GM19467 (cell line): ENCODE measurements at regions not wholly inside any gene's neighbourhood (a gene's known extent, or its start where the extent isn't known, plus 50 kb on each side); places are given as distances from the start of the nearest gene placed in this dataset.
"Not testable (repeated sequence)": the region's sequence is repeated elsewhere in the genome, so short reads cannot be mapped to it uniquely, and the experiment has no call there.

Experiments
- ATAC-seq: cut with Tn5 transposase; IDR thresholded peaks from one replicate; pipeline ENCODE4 v1.9.1; 2021; ENCODE audit warnings: mild to moderate bottlenecking, moderate library complexity; ENCODE audit not compliant: unreplicated experiment

DNA sequence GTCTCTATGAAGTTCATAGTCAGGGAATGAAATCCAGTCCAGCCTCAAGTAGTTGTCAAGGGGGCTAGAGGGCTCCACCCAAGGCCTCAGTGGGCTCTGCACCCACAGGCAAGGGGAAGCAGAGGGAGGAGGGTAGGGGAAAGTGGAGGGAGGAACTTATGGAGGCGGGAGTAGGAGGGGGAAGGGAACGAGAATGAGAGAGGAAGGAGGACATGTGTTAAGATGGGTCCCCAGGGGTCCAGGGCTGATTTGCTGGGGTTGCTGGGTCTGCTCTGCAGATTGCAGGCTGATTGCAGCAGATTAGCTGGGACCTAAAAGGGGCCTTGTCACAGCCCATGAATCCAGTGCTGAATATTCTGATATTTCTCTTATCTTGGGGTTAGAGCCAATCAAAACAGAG is 166.9 kb upstream of the IL12B start:
- ATAC-seq = no peak

DNA sequence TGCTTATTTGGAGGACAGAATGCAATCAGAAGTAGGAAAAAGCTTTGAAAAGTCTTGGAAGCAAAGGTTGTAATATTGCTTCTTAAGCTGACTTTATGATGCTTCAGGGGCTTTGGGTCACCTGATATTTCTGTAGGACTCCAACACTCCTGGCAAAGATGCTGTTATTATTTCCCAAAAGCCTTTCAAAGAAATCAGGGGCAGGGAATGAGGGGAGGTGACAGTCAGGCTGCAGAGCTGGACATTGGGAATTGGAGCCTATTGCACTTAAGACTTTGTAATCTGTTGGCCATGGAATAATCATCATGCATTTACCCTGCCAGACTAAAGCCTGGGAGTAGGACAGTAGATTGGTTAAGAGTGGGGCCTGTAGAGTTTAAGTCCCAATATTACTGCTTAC is 168.3 kb upstream of the IL12B start:
- no peak for ATAC-seq

- ATAC-seq = not testable (repeated sequence)
Observed at GRCh38 chr5:159502116-159502515, 171.8 kb upstream of the IL12B start.

GRCh38 chr5:159503236-159503635 is 172.9 kb upstream of the IL12B start:
- ATAC-seq = no peak

DNA sequence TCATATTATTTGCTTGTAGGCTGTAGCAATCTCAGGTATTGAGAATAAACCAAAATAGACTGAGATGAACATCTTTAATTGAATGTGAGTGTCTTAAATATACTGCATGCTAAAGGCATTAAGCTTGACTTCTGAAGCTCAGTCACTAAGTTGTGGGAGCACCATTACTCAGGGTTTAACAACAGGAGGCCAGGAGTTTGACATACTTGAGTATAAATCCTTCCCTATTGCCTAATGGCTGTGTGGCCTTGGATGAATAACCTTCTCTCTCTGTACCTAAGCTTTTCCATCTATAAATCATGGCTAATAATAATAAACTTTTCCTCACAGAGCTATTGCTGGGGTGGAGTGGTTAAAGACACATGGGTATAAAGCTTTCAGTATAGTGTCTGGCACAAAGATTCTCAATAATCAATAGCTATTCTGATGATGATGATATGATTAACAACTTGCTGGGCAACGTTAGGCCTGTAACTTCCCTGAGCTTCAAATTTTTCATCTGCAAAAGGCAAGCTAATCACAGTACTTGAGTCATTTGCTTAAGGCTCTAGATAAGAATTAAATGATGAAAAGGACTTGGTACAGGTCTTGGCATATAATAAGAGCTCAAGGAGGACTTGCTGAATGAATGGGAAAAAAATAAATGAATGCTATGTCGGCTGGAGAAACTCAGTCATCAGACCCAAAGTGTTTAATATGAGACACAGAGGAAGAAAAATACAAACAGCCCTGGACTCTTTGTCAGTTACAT is 174.0 kb upstream of the IL12B start:
- ATAC-seq = no peak

- ATAC-seq = no peak
Observed at GRCh38 chr5:159504857-159505304, 174.6 kb upstream of the IL12B start.

- no peak for ATAC-seq
Observed at GRCh38 chr5:159507055-159507454, 176.8 kb upstream of the IL12B start.

- no peak for ATAC-seq
Observed at GRCh38 chr5:159507661-159508060, 177.4 kb upstream of the IL12B start.

- no peak for ATAC-seq
Observed at GRCh38 chr5:159508344-159508743, 178.1 kb upstream of the IL12B start.

- no peak for ATAC-seq
Observed at GRCh38 chr5:159509002-159509660, 178.8 kb upstream of the IL12B start.

DNA sequence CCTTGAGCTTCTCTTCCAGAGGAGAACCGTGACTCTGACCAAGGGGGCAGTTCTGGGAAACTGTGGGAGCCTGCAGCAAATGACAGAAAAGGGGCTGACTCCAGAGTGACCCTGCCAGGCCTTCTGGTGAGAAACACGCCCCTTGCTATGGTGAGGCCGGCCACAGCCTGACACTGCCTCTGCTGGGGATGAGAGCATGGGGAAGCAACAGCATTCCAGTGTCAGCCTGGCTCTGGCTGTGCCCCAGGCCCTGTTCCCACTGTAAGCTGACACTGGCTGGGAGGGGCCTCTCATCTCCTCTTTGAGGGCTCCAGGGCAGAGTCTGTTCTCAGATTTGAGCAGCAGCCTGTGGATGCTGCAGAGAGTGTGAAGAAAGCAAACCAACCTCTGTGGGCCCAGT is 180.0 kb upstream of the IL12B start:
- ATAC-seq = no peak

- no peak for ATAC-seq
Observed at GRCh38 chr5:159511570-159511969, 181.3 kb upstream of the IL12B start.

DNA sequence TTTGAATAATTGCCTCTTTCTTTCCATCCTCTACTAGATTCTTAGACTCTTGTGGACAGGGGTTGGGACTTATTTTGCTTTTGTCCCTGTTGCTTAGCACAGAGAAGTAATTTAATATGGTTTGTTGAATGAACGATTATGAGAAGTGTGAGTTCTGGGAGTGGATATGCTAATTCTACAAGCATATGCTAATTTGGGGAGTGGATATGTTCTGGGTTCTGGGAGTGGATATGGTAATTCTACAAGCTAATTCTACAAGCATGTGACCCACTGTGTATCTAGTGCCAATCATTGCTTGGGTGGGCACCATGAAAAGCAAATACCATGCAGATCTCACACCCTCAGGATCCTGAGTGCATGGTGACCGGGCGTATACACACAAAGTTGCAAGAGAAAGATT is 181.8 kb upstream of the IL12B start:
- no peak for ATAC-seq

GRCh38 chr5:159514229-159514810 is 184.0 kb upstream of the IL12B start:
- no peak for ATAC-seq

- no peak for ATAC-seq
Observed at GRCh38 chr5:159515197-159515596, 184.9 kb upstream of the IL12B start.

- ATAC-seq = peak; percentile 98
Observed at GRCh38 chr5:159515909-159516415, 185.7 kb upstream of the IL12B start.

- no peak for ATAC-seq
Observed at GRCh38 chr5:159518371-159518770, 188.1 kb upstream of the IL12B start.

GRCh38 chr5:159519365-159519764 is 189.1 kb upstream of the IL12B start:
- ATAC-seq = no peak

- ATAC-seq = no peak
Observed at GRCh38 chr5:159522841-159523240, 192.6 kb upstream of the IL12B start.

GRCh38 chr5:159524279-159524678 is 194.0 kb upstream of the IL12B start:
- ATAC-seq = not testable (repeated sequence)

- ATAC-seq = no peak
Observed at GRCh38 chr5:159525117-159525516, 194.8 kb upstream of the IL12B start.
